Gastroesophageal sphincter (tissue), 4 donors: ENCODE measurements at regions not wholly inside any gene's neighbourhood (a gene's known extent, or its start where the extent isn't known, plus 50 kb on each side); places are given as distances from the start of the nearest gene placed in this dataset.
"Not testable (repeated sequence)": the region's sequence is repeated elsewhere in the genome, so short reads cannot be mapped to it uniquely, and the experiment has no call there.

Experiments
- ATAC-seq: fragments of 150-250 bp; one replicate; pipeline ENCODE4 v1.9.1; 2016; ENCODE audit warnings: mild to moderate bottlenecking, moderate library complexity
- H3K27ac ChIP-seq, 4 donors: fragments of 200-600 bp; sonication (generic) in 3 of 4; 1 replicate in 3 of 4; 2 replicates in 1 of 4; pipeline ENCODE4 v1.5.1; 2016 to 2019
- H3K27me3 ChIP-seq: fragments of 200-600 bp; sonication (generic); one replicate; pipeline ENCODE4 v1.5.1; 2019
- H3K36me3 ChIP-seq, 2 donors: fragments of 200-600 bp; sonication (generic); one replicate each; pipeline ENCODE4 v1.5.1; 2019; ENCODE audit warnings: control low read depth in 1 of 2
- H3K4me1 ChIP-seq, 3 donors: fragments of 200-600 bp; sonication (generic); 1 replicate in 2 of 3; 2 replicates in 1 of 3; pipeline ENCODE4 v1.5.1; 2016 to 2019; ENCODE audit warnings: control low read depth in 2 of 3
- H3K4me3 ChIP-seq, 2 donors: fragments of 200-600 bp; sonication (generic); one replicate each; pipeline ENCODE4 v1.5.1; 2019; ENCODE audit warnings: mild to moderate bottlenecking in 1 of 2, moderate library complexity in 1 of 2
- H3K9me3 ChIP-seq, 3 donors: fragments of 200-600 bp; sonication (generic); one replicate each; pipeline ENCODE4 v1.5.1; 2017 to 2019; ENCODE audit warnings: control low read depth in 2 of 3
- CTCF ChIP-seq, 4 experiments: fragments of 200-600 bp in 2 of 4; fragments of 450-650 bp in 2 of 4; sonication (generic) in 1 of 4; IDR thresholded peaks; one replicate each; pipeline ENCODE4 v1.5.1; 2017 to 2019; ENCODE audit warnings: antibody characterized with exemption in 4 of 4, mild to moderate bottlenecking in 2 of 4, moderate library complexity in 2 of 4
- EP300 ChIP-seq: sonication (generic); formaldehyde crosslinking; IDR thresholded peaks from one replicate; pipeline ENCODE4 v1.6.1; 2017; ENCODE audit warnings: antibody characterized with exemption, mild to moderate bottlenecking
- POLR2A ChIP-seq, 2 donors: fragments of 450-650 bp; IDR thresholded peaks; one replicate each; pipeline ENCODE4 v1.6.1; 2017; ENCODE audit warnings: antibody characterized with exemption in 2 of 2, mild to moderate bottlenecking in 2 of 2, moderate library complexity in 1 of 2
- POLR2AphosphoS5 ChIP-seq: sonication (generic); formaldehyde crosslinking; IDR thresholded peaks from one replicate; pipeline ENCODE4 v1.6.1; 2017; ENCODE audit warnings: antibody characterized with exemption
- WGBS, 2 donors: methylation state at CpG; one replicate each; pipeline ENCODE4 v1.1.5; 2018; ENCODE audit warnings: low coverage in 1 of 2; 5-methylcytosine and 5-hydroxymethylcytosine counted together

- WGBS, 2 donors, result 39 to 55% methylated on average over 2 to 3 of the region's 3 CpGs
- H3K36me3 ChIP-seq, H3K9me3 ChIP-seq, H3K4me1 ChIP-seq, H3K27me3 ChIP-seq, H3K4me3 ChIP-seq, ATAC-seq, H3K27ac ChIP-seq: not testable (repeated sequence)
Measured at GRCh38 chr11:14573539-14574057, 53.4 kb upstream of the PSMA1 start.

GRCh38 chr11:14577292-14577691, 57.1 kb upstream of the PSMA1 start:
- Histone ChIP-seq H3K4me3 (no peak overlapping the region), H3K4me1 (peaks cover 0 to 7% (median 0%) of the 10 kb centered on the region in 3 donors), H3K27me3 (no peaks in the 10 kb centered on the region), H3K27ac (no peak overlapping the region), H3K36me3 (no peaks in the 10 kb centered on the region), H3K9me3 (no peaks in the 10 kb centered on the region)
- ATAC-seq, result no peak
- WGBS, 2 donors, result 91 to 100% methylated on average over 1 of the region's 1 CpG
- TF ChIP-seq POLR2A (IDR thresholded peaks at IDR 0.05) (no peak), EP300 (no peak), CTCF (IDR thresholded peaks at IDR 0.05) (no peak), POLR2AphosphoS5 (no peak)

- Histone ChIP-seq H3K4me3 (no peak overlapping the region), H3K4me1 (peaks cover 0 to 7% (median 0%) of the 10 kb centered on the region in 3 donors), H3K27ac (no peak overlapping the region), H3K27me3 (no peaks in the 10 kb centered on the region), H3K36me3 (no peaks in the 10 kb centered on the region), H3K9me3 (no peaks in the 10 kb centered on the region)
- TF ChIP-seq POLR2AphosphoS5, result no peak
- TF ChIP-seq POLR2A (IDR thresholded peaks at IDR 0.05), result no peak
- TF ChIP-seq CTCF (IDR thresholded peaks at IDR 0.05), result no peak
- no peak for TF ChIP-seq EP300
- WGBS, 2 donors, result 71 to 91% methylated on average over 3 to 4 of the region's 4 CpGs
- ATAC-seq, result no peak
Measured at GRCh38 chr11:14577835-14578529, 57.8 kb upstream of the PSMA1 start.

GRCh38 chr11:14578541-14578956, 58.4 kb upstream of the PSMA1 start:
- no peak overlapping the region for H3K27ac ChIP-seq

DNA sequence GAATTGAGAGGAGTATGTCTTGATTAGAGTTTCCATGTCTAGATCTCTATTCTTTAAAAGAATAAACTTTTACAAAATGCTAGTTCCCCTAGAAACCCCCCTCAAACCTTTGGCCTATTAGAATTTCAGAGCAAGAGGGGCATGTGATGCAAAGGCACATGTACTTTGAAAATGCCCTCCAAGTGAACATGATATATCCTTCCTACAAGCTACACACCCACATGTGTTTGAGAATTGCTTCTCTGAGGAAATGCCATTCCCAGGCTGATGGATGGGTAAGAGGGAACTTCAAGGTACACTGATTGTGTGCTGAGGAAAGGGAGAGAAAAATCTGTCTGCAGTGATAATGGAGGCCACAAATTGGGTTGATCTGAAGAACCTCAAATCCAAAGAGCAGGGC, 59.5 kb upstream of the PSMA1 start:
- peaks cover 0 to 7% (median 0%) of the 10 kb centered on the region in 3 donors for H3K4me1 ChIP-seq
- H3K27ac ChIP-seq, result no peak overlapping the region
- H3K27me3 ChIP-seq, result no peaks in the 10 kb centered on the region
- no peak for TF ChIP-seq EP300
- TF ChIP-seq CTCF (IDR thresholded peaks at IDR 0.05), result no peak
- TF ChIP-seq POLR2A (IDR thresholded peaks at IDR 0.05), result no peak
- TF ChIP-seq POLR2AphosphoS5, result no peak
- no peaks in the 10 kb centered on the region for H3K36me3 ChIP-seq
- H3K4me3 ChIP-seq, result no peak overlapping the region
- ATAC-seq, result no peak
- no peaks in the 10 kb centered on the region for H3K9me3 ChIP-seq

More at GRCh38 chr11:14578541-14578956, 58.4 kb upstream of the PSMA1 start:
- H3K4me1 ChIP-seq, result peaks cover 0 to 7% (median 0%) of the 10 kb centered on the region in 3 donors
- peak; percentile 48 for ATAC-seq
- no peaks in the 10 kb centered on the region for H3K36me3 ChIP-seq
- 48 to 56% methylated on average over 3 of the region's 3 CpGs for WGBS, 2 donors
- H3K4me3 ChIP-seq, result no peak overlapping the region
- no peaks in the 10 kb centered on the region for H3K27me3 ChIP-seq
- TF ChIP-seq POLR2AphosphoS5, result no peak
- no peak for TF ChIP-seq CTCF (IDR thresholded peaks at IDR 0.05)
- no peak for TF ChIP-seq POLR2A (IDR thresholded peaks at IDR 0.05)
- no peak for TF ChIP-seq EP300
- H3K9me3 ChIP-seq, result no peaks in the 10 kb centered on the region
